ENCODE measurements at regions not wholly inside any gene's neighbourhood (a gene's known extent, or its start where the extent isn't known, plus 50 kb on each side); places are given as distances from the start of the nearest gene placed in this dataset.

DNA sequence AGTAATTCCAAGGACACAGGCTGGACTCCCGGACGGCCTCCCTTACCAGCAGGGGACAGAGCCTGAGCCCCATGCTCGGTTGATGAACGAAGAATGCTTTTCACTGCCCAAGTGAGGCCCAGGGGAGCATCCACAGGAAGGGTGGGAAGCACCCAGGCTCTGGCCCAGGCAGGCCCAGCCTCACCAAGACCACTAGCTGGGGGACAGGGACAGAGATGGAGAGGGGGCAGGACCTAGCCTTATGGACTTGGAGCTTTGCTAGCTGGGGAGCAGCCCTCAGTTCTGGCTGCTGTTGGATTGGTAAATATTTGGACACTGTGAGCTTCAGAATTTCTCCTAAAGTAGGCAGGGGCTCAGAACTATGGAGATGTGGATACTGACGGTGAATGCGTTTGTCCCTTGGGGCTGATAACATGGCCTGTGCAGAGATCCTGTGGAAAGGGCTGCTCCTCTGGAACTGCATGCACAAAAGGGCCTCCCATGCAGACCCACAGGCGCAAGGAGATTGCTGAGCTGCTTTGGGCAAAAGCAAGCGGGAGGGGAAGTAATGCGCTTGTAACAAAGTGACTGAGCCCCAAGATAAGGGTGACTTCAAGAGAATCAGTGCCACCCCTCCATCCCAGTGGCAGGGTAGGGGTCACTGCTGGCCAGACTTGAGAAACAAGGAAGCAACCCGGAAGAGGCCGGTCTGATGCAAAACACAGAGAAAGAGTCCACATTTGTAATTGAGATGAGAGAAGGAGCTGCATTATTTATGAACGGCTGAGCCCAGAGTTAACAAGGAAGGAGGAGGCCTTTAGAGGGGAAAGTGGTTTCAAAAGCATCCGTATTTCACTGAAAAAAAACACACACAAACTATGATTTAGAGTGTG, 70.1 kb upstream of the MEF2A start:
- H3K27ac ChIP-seq: no peak overlapping the region
- intact Hi-C loops (cut with DNase I): no loop called here

DNA sequence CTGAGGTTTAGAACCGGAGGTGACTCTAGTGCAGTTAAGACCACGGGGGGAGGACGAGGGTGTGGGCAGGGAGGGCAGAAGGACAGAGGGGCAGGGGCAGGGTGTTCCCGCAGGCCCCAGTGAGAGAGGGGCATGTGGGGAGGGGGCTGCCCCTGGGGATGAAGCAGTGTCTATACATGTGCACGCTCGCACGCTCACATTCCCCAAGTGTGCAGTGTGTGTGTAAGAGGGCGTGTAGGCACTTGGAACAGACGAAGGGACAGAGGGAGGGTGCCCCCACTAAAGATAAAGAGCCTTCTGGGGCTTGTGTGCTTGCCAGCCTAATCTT, 69.5 kb upstream of the MEF2A start:
- intact Hi-C loops (cut with DNase I): no loop called here
- H3K27me3 ChIP-seq (replicated peaks; ENCODE audit: insufficient read depth): no peaks in the 10 kb centered on the region
- H3K36me3 ChIP-seq: no peaks in the 10 kb centered on the region
- H3K4me3 ChIP-seq: no peak overlapping the region
- WGBS: 65% methylated on average over 9 of the region's 9 CpGs
- no peak for DNase-seq (ENCODE audit: low spot score)
- H3K27ac ChIP-seq: no peak overlapping the region
- H3K4me1 ChIP-seq (replicated peaks): no peaks in the 10 kb centered on the region
- TF ChIP-seq, protein P1, sequence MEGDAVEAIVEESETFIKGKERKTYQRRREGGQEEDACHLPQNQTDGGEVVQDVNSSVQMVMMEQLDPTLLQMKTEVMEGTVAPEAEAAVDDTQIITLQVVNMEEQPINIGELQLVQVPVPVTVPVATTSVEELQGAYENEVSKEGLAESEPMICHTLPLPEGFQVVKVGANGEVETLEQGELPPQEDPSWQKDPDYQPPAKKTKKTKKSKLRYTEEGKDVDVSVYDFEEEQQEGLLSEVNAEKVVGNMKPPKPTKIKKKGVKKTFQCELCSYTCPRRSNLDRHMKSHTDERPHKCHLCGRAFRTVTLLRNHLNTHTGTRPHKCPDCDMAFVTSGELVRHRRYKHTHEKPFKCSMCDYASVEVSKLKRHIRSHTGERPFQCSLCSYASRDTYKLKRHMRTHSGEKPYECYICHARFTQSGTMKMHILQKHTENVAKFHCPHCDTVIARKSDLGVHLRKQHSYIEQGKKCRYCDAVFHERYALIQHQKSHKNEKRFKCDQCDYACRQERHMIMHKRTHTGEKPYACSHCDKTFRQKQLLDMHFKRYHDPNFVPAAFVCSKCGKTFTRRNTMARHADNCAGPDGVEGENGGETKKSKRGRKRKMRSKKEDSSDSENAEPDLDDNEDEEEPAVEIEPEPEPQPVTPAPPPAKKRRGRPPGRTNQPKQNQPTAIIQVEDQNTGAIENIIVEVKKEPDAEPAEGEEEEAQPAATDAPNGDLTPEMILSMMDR (IDR thresholded peaks at IDR 0.05): no peak
- TF ChIP-seq POLR2A (IDR thresholded peaks at IDR 0.05): no peak
- no peak for TF ChIP-seq POLR2AphosphoS5 (IDR thresholded peaks at IDR 0.05)
- no peaks in the 10 kb centered on the region for H3K9me3 ChIP-seq

More for the DNA sequence above, 70.1 kb upstream of the MEF2A start:
- no peaks in the 10 kb centered on the region for H3K27me3 ChIP-seq (replicated peaks; ENCODE audit: insufficient read depth)
- no peaks in the 10 kb centered on the region for H3K36me3 ChIP-seq
- H3K9me3 ChIP-seq: no peaks in the 10 kb centered on the region
- H3K4me3 ChIP-seq: no peak overlapping the region
- 54% methylated on average over 13 of the region's 13 CpGs for WGBS
- DNase-seq (ENCODE audit: low spot score): no peak
- no peak for TF ChIP-seq POLR2AphosphoS5 (IDR thresholded peaks at IDR 0.05)
- TF ChIP-seq POLR2A (IDR thresholded peaks at IDR 0.05): no peak
- TF ChIP-seq, protein P1 (IDR thresholded peaks at IDR 0.05): no peak
- no peaks in the 10 kb centered on the region for H3K4me1 ChIP-seq (replicated peaks)

DNA sequence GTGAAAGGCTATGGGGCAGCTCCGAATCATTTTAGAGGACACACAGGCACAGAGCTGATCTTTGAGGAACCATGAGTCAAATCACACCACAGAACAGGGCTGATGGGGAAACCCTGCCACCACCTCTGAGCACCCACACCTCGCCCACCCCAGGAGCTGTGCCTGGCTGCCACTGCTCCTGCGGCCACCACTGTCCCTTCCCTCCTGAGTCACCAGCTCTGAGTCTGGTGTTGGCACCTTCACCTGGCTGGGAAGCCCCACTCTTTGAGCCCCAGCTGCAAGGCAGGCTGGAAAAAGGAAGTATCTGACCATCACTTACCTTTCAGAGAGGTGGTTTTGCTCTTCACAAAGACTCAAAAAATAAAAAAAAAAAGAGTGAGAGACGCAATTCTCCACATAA, 63.6 kb upstream of the MEF2A start:
- Histone ChIP-seq H3K4me1 (replicated peaks) (no peaks in the 10 kb centered on the region), H3K4me3 (no peak overlapping the region), H3K36me3 (no peaks in the 10 kb centered on the region), H3K27me3 (replicated peaks; ENCODE audit: insufficient read depth) (no peaks in the 10 kb centered on the region), H3K9me3 (no peaks in the 10 kb centered on the region), H3K27ac (no peak overlapping the region)
- 96% methylated on average over 4 of the region's 4 CpGs for WGBS
- no peak for DNase-seq (ENCODE audit: low spot score)
- TF ChIP-seq POLR2A (IDR thresholded peaks at IDR 0.05): no peak
- TF ChIP-seq POLR2AphosphoS5 (IDR thresholded peaks at IDR 0.05): no peak
- TF ChIP-seq, protein P1 (IDR thresholded peaks at IDR 0.05): no peak
- intact Hi-C loops (cut with DNase I): no loop called here

DNA sequence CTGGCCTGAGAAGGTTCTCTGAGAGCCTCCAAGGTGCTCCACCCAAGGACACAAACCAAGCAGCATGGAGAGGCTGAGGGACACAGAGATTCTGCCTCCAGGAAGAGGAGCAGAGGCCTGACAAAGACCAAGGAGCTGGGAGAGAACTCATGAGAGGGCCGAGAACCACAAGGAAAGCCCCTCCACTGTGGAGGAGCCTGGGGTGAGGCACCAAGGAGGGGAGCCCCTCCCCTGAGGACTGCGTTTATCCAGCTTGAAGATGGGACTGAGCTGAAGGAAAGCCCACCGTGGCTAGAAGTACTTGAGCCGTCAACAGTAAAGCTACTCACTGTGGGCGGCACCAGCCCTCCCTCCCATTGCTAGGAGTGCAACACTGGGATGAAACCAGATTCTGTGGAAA, 63.1 kb upstream of the MEF2A start:
- Histone ChIP-seq H3K4me3 (no peak overlapping the region), H3K27ac (no peak overlapping the region), H3K36me3 (no peaks in the 10 kb centered on the region), H3K4me1 (replicated peaks) (no peaks in the 10 kb centered on the region), H3K9me3 (no peaks in the 10 kb centered on the region), H3K27me3 (replicated peaks; ENCODE audit: insufficient read depth) (no peaks in the 10 kb centered on the region)
- intact Hi-C loops (cut with DNase I): no loop called here
- DNase-seq (ENCODE audit: low spot score): no peak
- TF ChIP-seq POLR2A (IDR thresholded peaks at IDR 0.05): no peak
- TF ChIP-seq, protein P1 (IDR thresholded peaks at IDR 0.05): no peak
- TF ChIP-seq POLR2AphosphoS5 (IDR thresholded peaks at IDR 0.05): no peak
- 89% methylated on average over 5 of the region's 5 CpGs for WGBS

DNA sequence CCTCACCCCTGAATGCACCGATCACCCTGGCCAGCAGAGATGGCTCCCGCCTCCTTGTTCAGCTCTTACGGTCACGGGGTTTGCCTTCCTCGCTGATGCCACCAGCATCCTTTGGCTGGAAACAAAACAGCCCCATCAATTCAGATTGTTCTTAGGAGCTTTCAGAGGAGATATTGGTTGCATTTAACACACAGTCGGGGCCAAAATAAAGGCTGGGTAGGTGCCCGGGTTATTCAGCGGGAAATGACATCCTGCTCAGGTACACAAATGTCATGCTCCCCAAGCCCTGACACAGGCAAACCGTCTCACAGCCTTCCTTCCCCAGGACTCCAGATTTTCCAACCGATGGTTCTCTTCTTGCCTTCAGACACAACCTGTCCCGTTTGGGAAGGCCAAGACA, 62.4 kb upstream of the MEF2A start:
- intact Hi-C loops (cut with DNase I): no loop called here

More for the DNA sequence above, 62.4 kb upstream of the MEF2A start:
- 92% methylated on average over 11 of the region's 11 CpGs for WGBS
- H3K4me3 ChIP-seq: no peak overlapping the region
- H3K36me3 ChIP-seq: no peaks in the 10 kb centered on the region
- TF ChIP-seq, protein P1 (IDR thresholded peaks at IDR 0.05): no peak
- TF ChIP-seq POLR2AphosphoS5 (IDR thresholded peaks at IDR 0.05): no peak
- TF ChIP-seq POLR2A (IDR thresholded peaks at IDR 0.05): no peak
- no peaks in the 10 kb centered on the region for H3K4me1 ChIP-seq (replicated peaks)
- H3K27me3 ChIP-seq (replicated peaks; ENCODE audit: insufficient read depth): no peaks in the 10 kb centered on the region
- H3K27ac ChIP-seq: no peak overlapping the region
- H3K9me3 ChIP-seq: no peaks in the 10 kb centered on the region
- no peak for DNase-seq (ENCODE audit: low spot score)
